HCT116 (cell line): ENCODE measurements at regions not wholly inside any gene's neighbourhood (a gene's known extent, or its start where the extent isn't known, plus 50 kb on each side); places are given as distances from the start of the nearest gene placed in this dataset.

Source experiments
- CTCF ChIP-seq, 3 experiments: fragments of 200-600 bp in 1 of 3; sonication (generic) in 1 of 3; IDR thresholded peaks in 2 of 3; conservative IDR thresholded peaks in 1 of 3; 2 replicates each; pipeline ENCODE4 v1.5.1; 2012 to 2017; ENCODE audit warnings: low read depth in 2 of 3, low read length in 2 of 3, antibody characterized with exemption in 1 of 3, borderline replicate concordance in 1 of 3, control low read depth in 1 of 3, mild to moderate bottlenecking in 1 of 3, mixed read lengths in 1 of 3, mixed run types in 1 of 3, moderate library complexity in 1 of 3; ENCODE audit not compliant: insufficient read depth in 1 of 3
- EGR1 ChIP-seq: IDR thresholded peaks from 2 replicates; pipeline ENCODE4 v1.6.1; 2012; ENCODE audit warnings: low read depth
- ELF1 ChIP-seq: IDR thresholded peaks from 2 replicates; pipeline ENCODE4 v1.6.1; 2012; ENCODE audit warnings: low read depth, borderline replicate concordance
- EZH2phosphoT487 ChIP-seq: fragments of 200-600 bp; IDR thresholded peaks from 2 replicates; pipeline ENCODE4 v1.6.1; 2018; ENCODE audit warnings: antibody characterized with exemption, borderline replicate concordance
- POLR2AphosphoS5 ChIP-seq: IDR thresholded peaks from 2 replicates; pipeline ENCODE4 v1.6.1; 2011; ENCODE audit warnings: mild to moderate bottlenecking, low read depth, low read length, moderate library complexity
- RAD21 ChIP-seq: IDR thresholded peaks from 2 replicates; pipeline ENCODE4 v1.6.1; 2012; ENCODE audit warnings: low read depth, mild to moderate bottlenecking
- SIN3A ChIP-seq: IDR thresholded peaks from 2 replicates; pipeline ENCODE4 v1.6.1; 2012; ENCODE audit warnings: low read depth
- SP1 ChIP-seq: IDR thresholded peaks from 2 replicates; pipeline ENCODE4 v1.6.1; 2012; ENCODE audit warnings: low read depth
- TCF7L2 ChIP-seq: IDR thresholded peaks from 2 replicates; pipeline ENCODE4 v1.7.0; 2011; ENCODE audit warnings: borderline replicate concordance, inconsistent platforms; ENCODE audit not compliant: insufficient read depth, insufficient read length; ENCODE audit errors: extremely low read depth

DNA sequence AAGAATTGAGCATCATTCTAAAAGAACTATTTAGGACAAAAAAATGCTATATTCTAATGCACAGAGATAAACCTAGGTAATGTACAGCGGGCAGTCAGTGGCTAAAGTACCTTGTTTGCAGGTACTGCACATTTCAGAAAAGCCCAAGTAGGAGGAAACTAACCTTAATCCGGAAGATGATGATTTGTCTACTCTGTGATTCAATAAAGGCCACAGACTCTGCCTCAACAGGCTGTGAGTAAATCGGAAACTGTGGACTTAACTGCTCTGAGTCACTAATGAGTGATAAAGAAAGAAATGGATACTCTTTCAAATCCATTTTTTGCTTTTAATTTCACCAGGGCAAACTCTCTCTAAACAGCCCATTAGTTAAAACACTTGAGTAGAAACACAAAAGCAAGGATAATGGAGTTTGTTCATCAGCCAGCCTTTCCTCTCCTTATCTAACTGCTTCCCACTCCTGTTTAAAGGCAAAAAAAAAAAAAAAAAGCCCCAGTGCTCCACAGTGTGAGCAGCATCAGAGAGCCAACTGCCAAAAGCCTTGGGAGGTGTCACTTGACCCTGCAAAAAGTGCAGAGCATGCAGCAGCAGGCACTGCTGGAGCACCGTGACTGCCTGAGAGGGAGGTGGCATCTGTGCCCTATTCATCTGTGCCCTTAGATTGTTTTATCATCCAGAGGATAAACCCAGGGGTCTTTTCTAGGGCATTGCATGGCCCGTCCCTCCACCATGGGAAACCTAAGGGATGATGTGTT lies 187.7 kb downstream of the SATB1 start:
- TF ChIP-seq CTCF (IDR thresholded peaks at IDR 0.05 in 2 of 3, conservative IDR thresholded peaks at IDR 0.05 in 1 of 3; ENCODE audit: borderline replicate concordance in 1 of 3, insufficient read depth in 1 of 3, low read depth in 2 of 3, low read length in 2 of 3) (no peak), SP1 (peak; percentile 56), TCF7L2 (no peak), RAD21 (no peak), SIN3A (no peak), POLR2AphosphoS5 (no peak), ELF1 (no peak), EGR1 (no peak), EZH2phosphoT487 (no peak)
